PC-3 (cell line): ENCODE measurements at regions not wholly inside any gene's neighbourhood (a gene's known extent, or its start where the extent isn't known, plus 50 kb on each side); places are given as distances from the start of the nearest gene placed in this dataset.

Experiments
- ATAC-seq: fragments of 200-7000 bp; cut with Tn5 transposase; 2 replicates; pipeline ENCODE4 v1.9.1; 2020; ENCODE audit warnings: mild to moderate bottlenecking, moderate library complexity
- BruUV-seq: library from RNA; stranded (reverse); fragments of 400-500 nt; replicated peaks from 2 replicates; lab custom pipeline; 2021; lab: Mats Ljungman, UMichigan
- CTCF ChIA-PET: fragments of 300-600 bp; sonication (Branson Sonifier 250); formaldehyde crosslinking; loops from one replicate; lab custom pipeline; 2022; ENCODE audit warnings: antibody characterized with exemption; lab: Charles Lee
- POLR2A ChIA-PET: fragments of 300-600 bp; sonication (Branson Sonifier 250); formaldehyde crosslinking; loops from one replicate; lab custom pipeline; 2022; ENCODE audit warnings: antibody characterized with exemption; ENCODE audit not compliant: unreplicated experiment; lab: Charles Lee
- DNase-seq: peaks from one replicate; pipeline ENCODE4 v3.0.0-alpha.2; 2015
- H2AFZ ChIP-seq: fragments of 300-600 bp; sonication (generic); 2 replicates; pipeline ENCODE4 v1.6.0; 2016; ENCODE audit warnings: antibody characterized with exemption, low read length
- H3F3A ChIP-seq: fragments of 300-600 bp; sonication (generic); one replicate; pipeline ENCODE4 v1.6.0; 2017; ENCODE audit warnings: antibody characterized with exemption, low read length, control low read depth, mild to moderate bottlenecking; ENCODE audit not compliant: unreplicated experiment
- H3K27ac ChIP-seq: fragments of 300-600 bp; sonication (generic); 2 replicates; pipeline ENCODE4 v1.5.1; 2016; ENCODE audit warnings: mild to moderate bottlenecking, low read length
- H3K27me3 ChIP-seq: fragments of 300-600 bp; sonication (generic); 2 replicates; pipeline ENCODE4 v1.6.1; 2016; ENCODE audit warnings: low read length, mixed read lengths
- H3K36me3 ChIP-seq: fragments of 300-600 bp; sonication (generic); 2 replicates; pipeline ENCODE4 v1.6.1; 2016; ENCODE audit warnings: low read depth, mixed run types, low read length, mixed read lengths
- H3K4me1 ChIP-seq: fragments of 300-600 bp; sonication (generic); 2 replicates; pipeline ENCODE4 v1.5.1; 2016; ENCODE audit warnings: low read length; ENCODE audit not compliant: insufficient read depth
- H3K4me2 ChIP-seq: fragments of 300-600 bp; sonication (generic); 2 replicates; pipeline ENCODE4 v1.6.0; 2016; ENCODE audit warnings: low read length
- H3K4me3 ChIP-seq: fragments of 300-600 bp; sonication (generic); 2 replicates; pipeline ENCODE4 v1.5.1; 2016; ENCODE audit warnings: mild to moderate bottlenecking, low read length, mixed read lengths
- H3K79me2 ChIP-seq: fragments of 300-600 bp; sonication (generic); 2 replicates; pipeline ENCODE4 v1.6.1; 2017; ENCODE audit warnings: low read length, mixed read lengths
- H3K9ac ChIP-seq: fragments of 300-600 bp; sonication (generic); 2 replicates; pipeline ENCODE4 v1.6.0; 2016; ENCODE audit warnings: mild to moderate bottlenecking, low read length
- H3K9me2 ChIP-seq: fragments of 300-600 bp; sonication (generic); replicated peaks from 2 replicates; pipeline ENCODE4 v1.6.1; 2016; ENCODE audit warnings: mixed run types, low read length, mixed read lengths
- H3K9me3 ChIP-seq: fragments of 300-600 bp; sonication (generic); 2 replicates; pipeline ENCODE4 v1.6.1; 2016; ENCODE audit warnings: low read length, mixed read lengths
- H4K20me1 ChIP-seq: fragments of 300-600 bp; sonication (generic); 2 replicates; pipeline ENCODE4 v1.6.1; 2016; ENCODE audit warnings: low read length, mixed read lengths
- CTCF ChIP-seq: fragments of 300-600 bp; sonication (generic); conservative IDR thresholded peaks from 2 replicates; pipeline ENCODE4 v1.5.1; 2017; ENCODE audit warnings: antibody characterized with exemption, low read depth, mild to moderate bottlenecking, low read length
- EZH2 ChIP-seq: fragments of 300-600 bp; sonication (generic); IDR thresholded peaks from one replicate; pipeline ENCODE4 v1.6.1; 2017; ENCODE audit warnings: antibody characterized with exemption, mild to moderate bottlenecking, low read length; ENCODE audit not compliant: unreplicated experiment
- EZH2phosphoT487 ChIP-seq: fragments of 300-600 bp; sonication (generic); IDR thresholded peaks from 2 replicates; pipeline ENCODE4 v1.6.1; 2018; ENCODE audit warnings: mild to moderate bottlenecking, antibody characterized with exemption, low read length, borderline replicate concordance
- intact Hi-C: fragments of 100-400 bp; cut with micrococcal nuclease; formaldehyde crosslinking; loops from 2 replicates; pipeline ENCODE4 v1.9.0; 2023

- peak overlapping the region; percentile 60; the same call in 1 of the 2 replicates for H2AFZ ChIP-seq
- CTCF ChIA-PET: interaction anchor here (0.6 to 1.0 kb wide), 2 partner anchors 96 to 108 kb away, joined by 3 read pairs; no protein-coding TSS in a partner anchor
- intact Hi-C loops: loop anchor here (1.0 kb wide), 2 partner anchors 113 to 136 kb away; no protein-coding TSS in a partner anchor
Observed at GRCh38 chr11:33970984-33971466, 79.1 kb upstream of the LMO2 start.

GRCh38 chr11:33967451-33967850, 75.6 kb upstream of the LMO2 start:
- no peak for ATAC-seq
- Histone ChIP-seq H3K4me1 (no peaks in the 10 kb centered on the region), H2AFZ (no peak overlapping the region), H3K4me2 (no peak overlapping the region), H3K9ac (no peak overlapping the region), H3K27me3 (no peaks in the 10 kb centered on the region), H3K9me3 (no peaks in the 10 kb centered on the region), H3F3A (no peaks in the 10 kb centered on the region), H3K36me3 (no peaks in the 10 kb centered on the region), H3K9me2 (no peaks in the 10 kb centered on the region), H3K79me2 (no peaks in the 10 kb centered on the region), H4K20me1 (no peaks in the 10 kb centered on the region), H3K27ac (no peak overlapping the region), H3K4me3 (no peak overlapping the region)
- intact Hi-C loops: no loop called here
- no peak for DNase-seq
- TF ChIP-seq EZH2: no peak
- no peak for TF ChIP-seq EZH2phosphoT487
- TF ChIP-seq CTCF: no peak
- ChIA-PET POLR2A (no interaction called here), CTCF (no interaction called here)
- BruUV-seq: no TSS peak

More at GRCh38 chr11:33970984-33971466, 79.1 kb upstream of the LMO2 start:
- Histone ChIP-seq H3K9me3 (no peaks in the 10 kb centered on the region), H4K20me1 (no peaks in the 10 kb centered on the region), H3K9ac (no peak overlapping the region), H3F3A (no peaks in the 10 kb centered on the region), H3K9me2 (no peaks in the 10 kb centered on the region), H3K4me3 (no peak overlapping the region), H3K4me1 (no peaks in the 10 kb centered on the region), H3K36me3 (no peaks in the 10 kb centered on the region), H3K79me2 (no peaks in the 10 kb centered on the region), H3K4me2 (0 out of 2 replicates have a peak overlapping the region, but pooled peaks have one; percentile 31), H3K27me3 (no peaks in the 10 kb centered on the region), H3K27ac (no peak overlapping the region)
- peak; percentile 93 for ATAC-seq
- peak; percentile 69 for DNase-seq
- POLR2A ChIA-PET: no interaction called here
- peak; percentile 80 for TF ChIP-seq CTCF
- TF ChIP-seq EZH2phosphoT487: no peak
- BruUV-seq: no TSS peak

- Histone ChIP-seq H3K4me2 (no peak overlapping the region), H3K36me3 (no peaks in the 10 kb centered on the region), H3K4me3 (no peak overlapping the region), H3K9me2 (no peaks in the 10 kb centered on the region), H3K9me3 (no peaks in the 10 kb centered on the region), H4K20me1 (no peaks in the 10 kb centered on the region), H3K27me3 (no peaks in the 10 kb centered on the region), H2AFZ (no peak overlapping the region), H3K27ac (no peak overlapping the region), H3F3A (no peaks in the 10 kb centered on the region), H3K9ac (no peak overlapping the region), H3K4me1 (no peaks in the 10 kb centered on the region), H3K79me2 (no peaks in the 10 kb centered on the region)
- no TSS peak for BruUV-seq
- DNase-seq: no peak
- no peak for ATAC-seq
- TF ChIP-seq EZH2 (no peak), CTCF (no peak), EZH2phosphoT487 (no peak)
- POLR2A ChIA-PET: no interaction called here
- intact Hi-C loops: no loop called here
- CTCF ChIA-PET: no interaction called here
Observed at GRCh38 chr11:33965032-33965431, 73.2 kb upstream of the LMO2 start.
